ENCODE measurements at regions not wholly inside any gene's neighbourhood (a gene's known extent, or its start where the extent isn't known, plus 50 kb on each side); places are given as distances from the start of the nearest gene placed in this dataset.

DNA sequence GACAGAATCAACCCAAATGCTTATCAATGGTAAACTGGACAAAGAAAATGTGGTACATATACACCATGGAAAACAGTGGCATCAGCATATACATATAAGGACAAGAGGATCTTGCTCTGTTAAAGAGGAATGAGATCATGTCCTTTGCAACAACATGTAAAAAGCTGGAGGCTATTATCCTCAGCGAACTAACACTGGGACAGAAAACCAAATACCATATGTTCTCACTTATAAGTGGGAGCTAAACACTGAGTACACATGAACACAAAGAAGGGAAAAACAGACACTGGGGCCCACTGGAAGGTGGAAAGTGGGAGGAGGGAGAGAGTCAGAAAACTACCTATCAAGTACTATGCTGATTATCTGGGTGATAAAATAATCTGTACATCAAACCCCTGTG, 447.3 kb upstream of the MAF start:
- TF ChIP-seq, protein P1, sequence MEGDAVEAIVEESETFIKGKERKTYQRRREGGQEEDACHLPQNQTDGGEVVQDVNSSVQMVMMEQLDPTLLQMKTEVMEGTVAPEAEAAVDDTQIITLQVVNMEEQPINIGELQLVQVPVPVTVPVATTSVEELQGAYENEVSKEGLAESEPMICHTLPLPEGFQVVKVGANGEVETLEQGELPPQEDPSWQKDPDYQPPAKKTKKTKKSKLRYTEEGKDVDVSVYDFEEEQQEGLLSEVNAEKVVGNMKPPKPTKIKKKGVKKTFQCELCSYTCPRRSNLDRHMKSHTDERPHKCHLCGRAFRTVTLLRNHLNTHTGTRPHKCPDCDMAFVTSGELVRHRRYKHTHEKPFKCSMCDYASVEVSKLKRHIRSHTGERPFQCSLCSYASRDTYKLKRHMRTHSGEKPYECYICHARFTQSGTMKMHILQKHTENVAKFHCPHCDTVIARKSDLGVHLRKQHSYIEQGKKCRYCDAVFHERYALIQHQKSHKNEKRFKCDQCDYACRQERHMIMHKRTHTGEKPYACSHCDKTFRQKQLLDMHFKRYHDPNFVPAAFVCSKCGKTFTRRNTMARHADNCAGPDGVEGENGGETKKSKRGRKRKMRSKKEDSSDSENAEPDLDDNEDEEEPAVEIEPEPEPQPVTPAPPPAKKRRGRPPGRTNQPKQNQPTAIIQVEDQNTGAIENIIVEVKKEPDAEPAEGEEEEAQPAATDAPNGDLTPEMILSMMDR (conservative IDR thresholded peaks at IDR 0.05; ENCODE audit: low read depth, low read length), result no peak
- TF ChIP-seq EZH2 (IDR thresholded peaks at IDR 0.05; ENCODE audit: low read length, unreplicated experiment), result no peak
- TF ChIP-seq EZH2phosphoT487 (IDR thresholded peaks at IDR 0.05; ENCODE audit: borderline replicate concordance, low read length), result no peak

All from PC-3 (cell line).